ENCODE measurements at regions not wholly inside any gene's neighbourhood (a gene's known extent, or its start where the extent isn't known, plus 50 kb on each side); places are given as distances from the start of the nearest gene placed in this dataset.

- no peaks in the 10 kb centered on the region for H3K27me3 ChIP-seq
- no peak overlapping the region for H3K4me3 ChIP-seq
- H3K36me3 ChIP-seq: no peaks in the 10 kb centered on the region
- peak; percentile 26 to 47 for TF ChIP-seq CTCF (IDR thresholded peaks at IDR 0.05)
- intact Hi-C loops (cut with DNase I; ENCODE audit: low total_unique reads): no loop called here
- no peak overlapping the region for H3K27ac ChIP-seq
- DNase-seq: peak; percentile 63 to 69
- H3K4me1 ChIP-seq: no peaks in the 10 kb centered on the region
- no peaks in the 10 kb centered on the region for H3K9me3 ChIP-seq
Observed at GRCh38 chr9:78121488-78121887, 89.9 kb upstream of the GNAQ start.

GRCh38 chr9:78118742-78119473 lies 87.3 kb upstream of the GNAQ start:
- no peaks in the 10 kb centered on the region for H3K27me3 ChIP-seq
- TF ChIP-seq CTCF (IDR thresholded peaks at IDR 0.05): no peak
- no peak overlapping the region for H3K4me3 ChIP-seq
- no peak overlapping the region for H3K27ac ChIP-seq
- H3K36me3 ChIP-seq: no peaks in the 10 kb centered on the region
- no peaks in the 10 kb centered on the region for H3K4me1 ChIP-seq
- DNase-seq: no peak
- no peaks in the 10 kb centered on the region for H3K9me3 ChIP-seq
- intact Hi-C loops (cut with DNase I; ENCODE audit: low total_unique reads): no loop called here

GRCh38 chr9:78115073-78115472 lies 83.5 kb upstream of the GNAQ start:
- DNase-seq: no peak

GRCh38 chr9:78114581-78114980 lies 83.0 kb upstream of the GNAQ start:
- no peak for DNase-seq
- Histone ChIP-seq H3K4me1 (no peaks in the 10 kb centered on the region), H3K9me3 (no peaks in the 10 kb centered on the region), H3K27ac (no peak overlapping the region), H3K4me3 (no peak overlapping the region), H3K36me3 (no peaks in the 10 kb centered on the region), H3K27me3 (no peaks in the 10 kb centered on the region)
- TF ChIP-seq CTCF (IDR thresholded peaks at IDR 0.05): no peak
- intact Hi-C loops (cut with DNase I; ENCODE audit: low total_unique reads): no loop called here

More at GRCh38 chr9:78115073-78115472, 83.5 kb upstream of the GNAQ start:
- H3K27me3 ChIP-seq: no peaks in the 10 kb centered on the region
- TF ChIP-seq CTCF (IDR thresholded peaks at IDR 0.05): no peak
- no peaks in the 10 kb centered on the region for H3K9me3 ChIP-seq
- no peak overlapping the region for H3K4me3 ChIP-seq
- H3K27ac ChIP-seq: no peak overlapping the region
- intact Hi-C loops (cut with DNase I; ENCODE audit: low total_unique reads): no loop called here
- H3K4me1 ChIP-seq: no peaks in the 10 kb centered on the region
- no peaks in the 10 kb centered on the region for H3K36me3 ChIP-seq

- H3K36me3 ChIP-seq: no peaks in the 10 kb centered on the region
Observed at GRCh38 chr9:78112406-78112805, 80.8 kb upstream of the GNAQ start.

More at GRCh38 chr9:78112406-78112805, 80.8 kb upstream of the GNAQ start:
- no peak for DNase-seq
- H3K4me3 ChIP-seq: no peak overlapping the region
- no peak for TF ChIP-seq CTCF (IDR thresholded peaks at IDR 0.05)
- H3K4me1 ChIP-seq: no peaks in the 10 kb centered on the region
- intact Hi-C loops (cut with DNase I; ENCODE audit: low total_unique reads): no loop called here
- H3K27me3 ChIP-seq: no peaks in the 10 kb centered on the region
- H3K27ac ChIP-seq: no peak overlapping the region
- H3K9me3 ChIP-seq: no peaks in the 10 kb centered on the region

All from tibial artery (tissue), 4 donors.